ENCODE measurements at regions not wholly inside any gene's neighbourhood (a gene's known extent, or its start where the extent isn't known, plus 50 kb on each side); places are given as distances from the start of the nearest gene placed in this dataset.

DNA sequence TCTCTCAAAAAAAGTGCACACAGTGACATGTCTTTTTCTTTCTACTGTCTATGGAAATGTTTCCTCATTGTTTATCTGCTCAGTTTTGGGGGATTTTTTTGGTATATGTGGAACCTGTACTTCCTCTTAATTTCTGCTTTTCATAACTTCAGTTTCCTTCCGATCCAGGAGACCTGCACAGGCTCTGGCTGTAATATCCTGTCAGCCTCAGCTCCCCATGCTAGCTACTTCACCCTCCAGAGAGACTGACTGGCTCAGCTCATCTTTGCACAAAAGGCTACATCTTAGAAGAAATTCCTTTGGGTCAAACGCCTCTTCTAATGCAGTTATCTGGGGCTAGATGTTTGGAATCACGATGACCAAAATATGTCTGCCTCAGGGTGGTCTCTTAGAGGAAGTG, 378.4 kb downstream of the RND3 start:
- TF ChIP-seq, protein P1, sequence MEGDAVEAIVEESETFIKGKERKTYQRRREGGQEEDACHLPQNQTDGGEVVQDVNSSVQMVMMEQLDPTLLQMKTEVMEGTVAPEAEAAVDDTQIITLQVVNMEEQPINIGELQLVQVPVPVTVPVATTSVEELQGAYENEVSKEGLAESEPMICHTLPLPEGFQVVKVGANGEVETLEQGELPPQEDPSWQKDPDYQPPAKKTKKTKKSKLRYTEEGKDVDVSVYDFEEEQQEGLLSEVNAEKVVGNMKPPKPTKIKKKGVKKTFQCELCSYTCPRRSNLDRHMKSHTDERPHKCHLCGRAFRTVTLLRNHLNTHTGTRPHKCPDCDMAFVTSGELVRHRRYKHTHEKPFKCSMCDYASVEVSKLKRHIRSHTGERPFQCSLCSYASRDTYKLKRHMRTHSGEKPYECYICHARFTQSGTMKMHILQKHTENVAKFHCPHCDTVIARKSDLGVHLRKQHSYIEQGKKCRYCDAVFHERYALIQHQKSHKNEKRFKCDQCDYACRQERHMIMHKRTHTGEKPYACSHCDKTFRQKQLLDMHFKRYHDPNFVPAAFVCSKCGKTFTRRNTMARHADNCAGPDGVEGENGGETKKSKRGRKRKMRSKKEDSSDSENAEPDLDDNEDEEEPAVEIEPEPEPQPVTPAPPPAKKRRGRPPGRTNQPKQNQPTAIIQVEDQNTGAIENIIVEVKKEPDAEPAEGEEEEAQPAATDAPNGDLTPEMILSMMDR (IDR thresholded peaks at IDR 0.05), result no peak
- ATAC-seq (ENCODE audit: low FRiP score) (no peak), DNase-seq (ENCODE audit: low spot score) (no peak)

DNA sequence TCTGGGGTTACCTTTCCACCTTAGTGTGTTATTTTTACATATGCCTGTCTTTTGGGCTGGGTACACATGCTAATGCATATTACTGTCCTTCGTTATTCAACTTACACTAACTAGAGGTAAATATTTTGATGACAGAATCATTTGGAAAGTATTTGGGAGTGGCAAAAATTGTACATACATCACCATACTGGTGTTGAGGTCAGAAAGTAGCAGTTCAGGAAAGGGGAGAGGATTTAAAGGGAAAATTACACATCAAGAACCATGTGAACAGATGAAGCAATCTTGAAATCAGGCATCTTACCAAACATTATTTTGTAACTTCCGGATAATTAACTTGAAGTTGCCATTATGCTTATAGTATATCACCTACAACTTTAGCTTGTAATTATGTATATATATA, 379.7 kb downstream of the RND3 start:
- DNase-seq (ENCODE audit: low spot score) (no peak), ATAC-seq (ENCODE audit: low FRiP score) (no peak)
- TF ChIP-seq, protein P1 (IDR thresholded peaks at IDR 0.05), result no peak

DNA sequence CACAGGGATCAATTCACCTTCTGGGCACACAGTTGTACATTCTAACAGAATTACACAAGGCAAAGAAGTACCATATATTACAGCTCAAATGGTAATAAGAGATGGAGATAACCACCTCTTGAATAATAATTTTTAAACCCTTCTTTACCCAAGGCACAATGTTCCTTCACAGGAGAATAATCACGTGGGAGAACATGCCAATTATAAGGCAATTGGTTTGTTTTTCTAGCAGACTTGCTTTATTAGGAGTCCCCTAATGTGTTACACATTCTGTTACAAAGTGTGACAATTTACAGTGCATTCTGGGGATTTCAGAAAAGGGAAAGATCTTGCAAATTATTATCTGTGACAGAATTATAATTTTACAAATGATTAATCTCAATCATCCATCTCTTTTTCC, 380.3 kb downstream of the RND3 start:
- DNase-seq (ENCODE audit: low spot score), result no peak
- no peak for ATAC-seq (ENCODE audit: low FRiP score)
- TF ChIP-seq, protein P1 (IDR thresholded peaks at IDR 0.05), result no peak

DNA sequence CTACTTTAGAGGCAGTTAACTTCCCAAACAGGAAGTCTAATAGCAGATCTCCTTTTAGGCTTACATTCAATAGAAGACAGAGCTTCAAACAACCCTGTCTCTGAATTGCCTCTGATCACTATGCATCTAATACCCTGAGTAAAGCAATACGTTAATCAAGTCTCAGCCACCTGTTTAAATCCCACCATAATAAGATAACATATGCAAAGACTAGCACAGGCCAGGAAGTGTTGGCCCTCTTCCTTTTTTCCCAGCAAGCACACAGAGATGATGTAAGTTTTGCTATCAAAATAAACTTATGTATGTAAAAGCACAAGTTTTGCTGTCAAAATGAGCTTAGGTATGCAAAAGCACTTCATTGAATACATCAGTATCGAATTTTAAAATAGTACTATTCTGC, 385.5 kb downstream of the RND3 start:
- DNase-seq (ENCODE audit: low spot score), result no peak
- TF ChIP-seq, protein P1 (IDR thresholded peaks at IDR 0.05), result no peak
- no peak for ATAC-seq (ENCODE audit: low FRiP score)

DNA sequence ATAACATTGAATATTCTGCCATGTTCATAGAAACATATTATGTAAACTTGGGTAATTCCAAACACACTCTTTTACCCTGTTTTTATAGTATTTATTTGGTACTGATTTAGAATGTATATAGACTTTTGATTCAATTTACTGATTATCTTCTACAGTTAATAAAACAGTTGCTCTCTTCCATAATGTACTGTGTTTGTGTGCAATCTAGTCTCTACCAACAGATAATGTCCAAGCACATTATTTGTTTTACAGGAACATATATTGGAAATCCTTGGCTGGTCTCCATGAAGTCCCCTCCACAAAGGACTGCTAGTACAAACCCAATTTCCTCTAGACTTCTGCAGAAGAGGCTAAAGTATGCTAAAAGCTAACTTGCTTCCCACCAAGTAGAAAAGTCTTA, 386.6 kb downstream of the RND3 start:
- DNase-seq (ENCODE audit: low spot score), result no peak
- ATAC-seq (ENCODE audit: low FRiP score), result no peak
- TF ChIP-seq, protein P1 (IDR thresholded peaks at IDR 0.05), result no peak

DNA sequence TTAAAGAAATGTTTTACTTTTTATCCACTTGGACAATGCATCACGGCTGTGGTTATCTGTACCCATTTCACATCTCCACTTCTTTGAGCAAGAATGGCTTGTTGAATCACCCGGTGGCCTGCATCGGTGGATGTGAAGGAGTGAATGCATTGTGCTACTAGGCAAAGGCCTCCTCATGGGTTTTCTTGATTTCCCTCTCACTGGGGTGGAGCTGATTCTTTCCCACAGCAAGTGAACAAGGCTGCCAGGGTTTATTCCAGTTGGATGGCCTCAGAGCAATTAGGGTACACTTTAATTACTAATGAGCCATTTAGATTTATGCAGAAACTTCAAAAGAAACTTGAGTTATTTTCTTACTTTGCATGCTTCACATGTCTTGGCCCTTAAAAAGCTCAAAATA, 387.1 kb downstream of the RND3 start:
- DNase-seq (ENCODE audit: low spot score), result no peak
- TF ChIP-seq, protein P1 (IDR thresholded peaks at IDR 0.05), result no peak
- no peak for ATAC-seq (ENCODE audit: low FRiP score)

DNA sequence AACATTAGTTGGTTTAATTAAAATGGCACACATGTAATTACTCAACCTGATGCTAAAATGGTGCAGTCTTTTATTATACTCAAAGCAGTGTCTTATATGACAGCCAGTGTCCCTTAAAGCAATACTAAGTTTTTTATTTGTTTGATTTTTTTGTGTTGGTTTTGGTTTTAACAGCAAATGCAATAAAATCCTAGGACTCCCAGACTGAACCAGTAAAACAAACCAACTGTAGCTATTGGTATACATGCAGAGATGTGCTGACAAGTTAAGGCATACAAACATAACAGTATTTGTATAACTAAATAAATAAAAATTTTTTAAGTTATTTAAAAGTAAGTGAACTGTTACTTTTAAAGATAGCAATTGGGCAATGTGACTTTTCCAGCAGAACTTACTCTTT, 387.7 kb downstream of the RND3 start:
- no peak for DNase-seq (ENCODE audit: low spot score)
- TF ChIP-seq, protein P1 (IDR thresholded peaks at IDR 0.05), result no peak
- no peak for ATAC-seq (ENCODE audit: low FRiP score)

Measured in omental fat pad (tissue), 3 donors.